ENCODE measurements at regions not wholly inside any gene's neighbourhood (a gene's known extent, or its start where the extent isn't known, plus 50 kb on each side); places are given as distances from the start of the nearest gene placed in this dataset.

GRCh38 chr6:102793752-102794151, 1400.2 kb downstream of the GRIK2 start:
- no peak for DNase-seq (ENCODE audit: extremely low spot score)
- POLR2A ChIA-PET, result no interaction called here
- CTCF ChIA-PET, result no interaction called here
- no peak for TF ChIP-seq NFRKB (IDR thresholded peaks at IDR 0.05)
- TF ChIP-seq L3MBTL2 (conservative IDR thresholded peaks at IDR 0.05), result no peak
- no peak for TF ChIP-seq ZNF384 (IDR thresholded peaks at IDR 0.05)
- TF ChIP-seq LEF1 (IDR thresholded peaks at IDR 0.05; ENCODE audit: borderline replicate concordance), result no peak
- no peak for TF ChIP-seq PKNOX1 (IDR thresholded peaks at IDR 0.05)
- no peak for TF ChIP-seq ELF4 (IDR thresholded peaks at IDR 0.05)
- TF ChIP-seq FOXA1 (IDR thresholded peaks at IDR 0.05), result no peak
- no peak for TF ChIP-seq FOXK2 (IDR thresholded peaks at IDR 0.05)

GRCh38 chr6:102774326-102774725, 1380.8 kb downstream of the GRIK2 start:
- ChIA-PET CTCF (no interaction called here), POLR2A (no interaction called here)
- TF ChIP-seq HDGF (IDR thresholded peaks at IDR 0.05; ENCODE audit: borderline replicate concordance), result no peak
- no peak for DNase-seq (ENCODE audit: extremely low spot score)

- no peak for DNase-seq (ENCODE audit: extremely low spot score)
- TF ChIP-seq ELF4 (IDR thresholded peaks at IDR 0.05) (no peak), L3MBTL2 (conservative IDR thresholded peaks at IDR 0.05) (no peak), CTBP1 (IDR thresholded peaks at IDR 0.05; ENCODE audit: borderline replicate concordance) (no peak), LEF1 (IDR thresholded peaks at IDR 0.05; ENCODE audit: borderline replicate concordance) (no peak), SP1 (IDR thresholded peaks at IDR 0.05) (no peak), ZNF384 (IDR thresholded peaks at IDR 0.05) (no peak), SUZ12 (IDR thresholded peaks at IDR 0.05) (no peak), TARDBP (IDR thresholded peaks at IDR 0.05) (no peak), HDGF (IDR thresholded peaks at IDR 0.05; ENCODE audit: borderline replicate concordance) (no peak), NFRKB (IDR thresholded peaks at IDR 0.05) (no peak), FOXA1 (IDR thresholded peaks at IDR 0.05) (no peak), BHLHE40 (IDR thresholded peaks at IDR 0.05; ENCODE audit: borderline replicate concordance) (no peak), FOXM1 (IDR thresholded peaks at IDR 0.05; ENCODE audit: borderline replicate concordance) (no peak), FOXK2 (IDR thresholded peaks at IDR 0.05) (no peak)
- CTCF ChIA-PET, result no interaction called here
- POLR2A ChIA-PET, result no interaction called here
Observed at GRCh38 chr6:102773636-102774035, 1380.1 kb downstream of the GRIK2 start.

GRCh38 chr6:102766963-102767362, 1373.5 kb downstream of the GRIK2 start:
- POLR2A ChIA-PET, result no interaction called here
- CTCF ChIA-PET, result no interaction called here
- no peak for TF ChIP-seq BHLHE40 (IDR thresholded peaks at IDR 0.05; ENCODE audit: borderline replicate concordance)
- no peak for TF ChIP-seq FOXM1 (IDR thresholded peaks at IDR 0.05; ENCODE audit: borderline replicate concordance)
- no peak for TF ChIP-seq ELF4 (IDR thresholded peaks at IDR 0.05)
- no peak for TF ChIP-seq FOXA1 (IDR thresholded peaks at IDR 0.05)
- no peak for TF ChIP-seq LEF1 (IDR thresholded peaks at IDR 0.05; ENCODE audit: borderline replicate concordance)
- no peak for TF ChIP-seq SUZ12 (IDR thresholded peaks at IDR 0.05)
- TF ChIP-seq SP1 (IDR thresholded peaks at IDR 0.05), result no peak
- no peak for TF ChIP-seq L3MBTL2 (conservative IDR thresholded peaks at IDR 0.05)
- no peak for TF ChIP-seq ZNF384 (IDR thresholded peaks at IDR 0.05)
- TF ChIP-seq PKNOX1 (IDR thresholded peaks at IDR 0.05), result no peak
- no peak for TF ChIP-seq HDGF (IDR thresholded peaks at IDR 0.05; ENCODE audit: borderline replicate concordance)
- TF ChIP-seq ARNT (IDR thresholded peaks at IDR 0.05), result no peak
- TF ChIP-seq CTBP1 (IDR thresholded peaks at IDR 0.05; ENCODE audit: borderline replicate concordance), result no peak
- no peak for TF ChIP-seq NFRKB (IDR thresholded peaks at IDR 0.05)
- no peak for TF ChIP-seq FOXK2 (IDR thresholded peaks at IDR 0.05)
- no peak for TF ChIP-seq TARDBP (IDR thresholded peaks at IDR 0.05)
- DNase-seq (ENCODE audit: extremely low spot score), result no peak

GRCh38 chr6:102764317-102764716, 1370.8 kb downstream of the GRIK2 start:
- TF ChIP-seq FOXM1 (IDR thresholded peaks at IDR 0.05; ENCODE audit: borderline replicate concordance), result no peak
- TF ChIP-seq TARDBP (IDR thresholded peaks at IDR 0.05), result no peak
- TF ChIP-seq HDGF (IDR thresholded peaks at IDR 0.05; ENCODE audit: borderline replicate concordance), result no peak
- DNase-seq (ENCODE audit: extremely low spot score), result no peak
- CTCF ChIA-PET, result interaction anchor here (0.6 kb wide), 1 partner anchor 146 kb away, joined by 4 read pairs; no protein-coding TSS in a partner anchor
- POLR2A ChIA-PET, result no interaction called here

- POLR2A ChIA-PET, result no interaction called here
- CTCF ChIA-PET, result no interaction called here
- TF ChIP-seq FOXM1 (IDR thresholded peaks at IDR 0.05; ENCODE audit: borderline replicate concordance) (no peak), NFRKB (IDR thresholded peaks at IDR 0.05) (no peak), HDGF (IDR thresholded peaks at IDR 0.05; ENCODE audit: borderline replicate concordance) (no peak)
- no peak for DNase-seq (ENCODE audit: extremely low spot score)
Observed at GRCh38 chr6:102763891-102764290, 1370.4 kb downstream of the GRIK2 start.

- ChIA-PET POLR2A (no interaction called here), CTCF (no interaction called here)
- TF ChIP-seq NFRKB (IDR thresholded peaks at IDR 0.05) (no peak), FOXK2 (IDR thresholded peaks at IDR 0.05) (no peak), FOXA1 (IDR thresholded peaks at IDR 0.05) (no peak), ZNF384 (IDR thresholded peaks at IDR 0.05) (no peak), SUZ12 (IDR thresholded peaks at IDR 0.05) (no peak), CTBP1 (IDR thresholded peaks at IDR 0.05; ENCODE audit: borderline replicate concordance) (no peak), SP1 (IDR thresholded peaks at IDR 0.05) (no peak), L3MBTL2 (conservative IDR thresholded peaks at IDR 0.05) (no peak), PKNOX1 (IDR thresholded peaks at IDR 0.05) (no peak), TARDBP (IDR thresholded peaks at IDR 0.05) (no peak), LEF1 (IDR thresholded peaks at IDR 0.05; ENCODE audit: borderline replicate concordance) (no peak), ELF4 (IDR thresholded peaks at IDR 0.05) (no peak), ARNT (IDR thresholded peaks at IDR 0.05) (no peak)
- no peak for DNase-seq (ENCODE audit: extremely low spot score)
Observed at GRCh38 chr6:102761872-102762271, 1368.4 kb downstream of the GRIK2 start.
